ENCODE measurements at regions not wholly inside any gene's neighbourhood (a gene's known extent, or its start where the extent isn't known, plus 50 kb on each side); places are given as distances from the start of the nearest gene placed in this dataset.

- H3K9ac ChIP-seq (ENCODE audit: low read depth in 1 of 2, low read length in 2 of 2), result no peak overlapping the region
- no peaks in the 10 kb centered on the region for H3K27me3 ChIP-seq (ENCODE audit: control insufficient read depth in 2 of 2, insufficient read depth in 2 of 2, low read length in 2 of 2)
- no peaks in the 10 kb centered on the region for H3K36me3 ChIP-seq (ENCODE audit: control insufficient read depth in 2 of 2, insufficient read depth in 2 of 2, low read length in 2 of 2)
- H3K9me3 ChIP-seq (ENCODE audit: control insufficient read depth in 2 of 2, low read length in 2 of 2), result no peaks in the 10 kb centered on the region
- no peak overlapping the region for H3K27ac ChIP-seq (ENCODE audit: low read depth in 2 of 2, low read length in 2 of 2)
- H3K4me1 ChIP-seq (ENCODE audit: control insufficient read depth in 2 of 2, insufficient read depth in 2 of 2, low read length in 2 of 2), result no peaks in the 10 kb centered on the region
- H3K4me3 ChIP-seq (ENCODE audit: low read length in 2 of 2), result no peak overlapping the region
These were observed 333.2 kb downstream of the SAMD5 start for GRCh38 chr6:147841547-147842148.

DNA sequence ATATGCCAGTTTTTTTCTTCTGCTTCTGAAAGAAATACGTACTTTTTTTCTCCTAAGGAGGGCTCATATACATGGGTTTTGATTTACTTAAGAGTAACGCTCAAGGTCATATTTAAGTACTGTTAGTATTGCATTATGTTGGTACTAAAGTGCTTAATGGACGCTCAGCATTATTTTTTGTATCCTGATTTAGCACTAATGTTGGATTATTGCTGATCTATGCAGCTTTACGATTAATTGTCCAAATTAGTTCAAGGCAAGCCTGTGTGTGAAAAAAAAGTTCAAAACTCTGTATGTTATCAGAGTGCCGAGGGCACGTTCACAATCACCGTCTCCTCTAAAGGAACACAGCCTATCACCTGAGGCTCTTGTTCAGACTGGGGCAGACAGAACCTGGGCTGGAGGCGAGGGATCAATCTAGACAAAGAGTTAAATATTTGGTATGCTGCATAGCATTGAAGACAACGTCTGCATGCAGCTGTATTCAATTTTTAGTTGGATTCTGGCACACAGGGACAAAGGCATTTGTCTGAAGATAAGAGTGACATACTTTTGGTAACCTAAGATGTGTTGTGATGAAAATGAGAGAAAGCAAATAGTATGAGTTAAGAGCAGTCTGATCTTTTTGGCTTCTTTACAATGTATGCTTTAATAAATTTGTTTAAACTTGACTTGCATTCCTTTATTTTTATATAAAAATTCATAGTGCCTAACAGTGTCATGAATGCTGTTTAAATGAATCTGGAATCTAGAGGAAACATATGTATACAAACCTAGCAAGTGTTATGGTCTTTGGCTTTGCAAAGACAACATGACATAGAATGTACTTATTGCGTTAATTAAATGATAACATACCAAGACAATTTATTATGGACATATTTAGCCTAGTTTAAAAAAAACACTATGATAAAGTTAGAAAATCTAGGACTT lies 341.2 kb downstream of the SAMD5 start:
- no peak overlapping the region for H3K4me3 ChIP-seq (ENCODE audit: low read length in 2 of 2)
- H3K9me3 ChIP-seq (ENCODE audit: control insufficient read depth in 2 of 2, low read length in 2 of 2), result no peaks in the 10 kb centered on the region
- H3K36me3 ChIP-seq (ENCODE audit: control insufficient read depth in 2 of 2, insufficient read depth in 2 of 2, low read length in 2 of 2), result no peaks in the 10 kb centered on the region
- H3K27ac ChIP-seq (ENCODE audit: low read depth in 2 of 2, low read length in 2 of 2), result no peak overlapping the region
- H3K27me3 ChIP-seq (ENCODE audit: control insufficient read depth in 2 of 2, insufficient read depth in 2 of 2, low read length in 2 of 2), result no peaks in the 10 kb centered on the region
- no peaks in the 10 kb centered on the region for H3K4me1 ChIP-seq (ENCODE audit: control insufficient read depth in 2 of 2, insufficient read depth in 2 of 2, low read length in 2 of 2)
- no peak overlapping the region for H3K9ac ChIP-seq (ENCODE audit: low read depth in 1 of 2, low read length in 2 of 2)

- no peaks in the 10 kb centered on the region for H3K27me3 ChIP-seq (ENCODE audit: control insufficient read depth in 2 of 2, insufficient read depth in 2 of 2, low read length in 2 of 2)
- no peak overlapping the region for H3K9ac ChIP-seq (ENCODE audit: low read depth in 1 of 2, low read length in 2 of 2)
- no peak overlapping the region for H3K4me3 ChIP-seq (ENCODE audit: low read length in 2 of 2)
- H3K4me1 ChIP-seq (ENCODE audit: control insufficient read depth in 2 of 2, insufficient read depth in 2 of 2, low read length in 2 of 2), result no peaks in the 10 kb centered on the region
- H3K9me3 ChIP-seq (ENCODE audit: control insufficient read depth in 2 of 2, low read length in 2 of 2), result no peaks in the 10 kb centered on the region
- no peaks in the 10 kb centered on the region for H3K36me3 ChIP-seq (ENCODE audit: control insufficient read depth in 2 of 2, insufficient read depth in 2 of 2, low read length in 2 of 2)
- H3K27ac ChIP-seq (ENCODE audit: low read depth in 2 of 2, low read length in 2 of 2), result no peak overlapping the region
These were observed 344.3 kb downstream of the SAMD5 start for GRCh38 chr6:147852772-147853171.

DNA sequence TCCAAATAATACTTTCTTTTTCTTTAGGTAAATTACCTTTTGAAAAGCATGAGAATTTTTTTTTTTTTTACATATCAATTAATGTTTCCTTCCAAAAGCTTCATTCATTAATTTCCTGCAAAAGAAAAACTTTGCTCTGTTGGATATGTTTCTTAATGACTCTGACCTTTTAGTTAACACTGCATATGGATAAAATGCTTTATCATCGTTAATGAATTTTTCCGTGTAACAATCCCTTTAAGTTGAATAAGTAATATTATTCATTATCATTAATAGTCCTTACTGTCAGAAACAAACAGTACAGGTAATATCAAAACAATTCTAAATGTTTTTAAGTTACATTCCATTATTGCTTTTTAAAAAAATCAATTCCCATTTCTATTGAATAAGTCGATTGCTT lies 345.1 kb downstream of the SAMD5 start:
- Histone ChIP-seq H3K36me3 (ENCODE audit: control insufficient read depth in 2 of 2, insufficient read depth in 2 of 2, low read length in 2 of 2) (no peaks in the 10 kb centered on the region), H3K27me3 (ENCODE audit: control insufficient read depth in 2 of 2, insufficient read depth in 2 of 2, low read length in 2 of 2) (no peaks in the 10 kb centered on the region), H3K4me1 (ENCODE audit: control insufficient read depth in 2 of 2, insufficient read depth in 2 of 2, low read length in 2 of 2) (no peaks in the 10 kb centered on the region), H3K9me3 (ENCODE audit: control insufficient read depth in 2 of 2, low read length in 2 of 2) (no peaks in the 10 kb centered on the region), H3K9ac (ENCODE audit: low read depth in 1 of 2, low read length in 2 of 2) (no peak overlapping the region), H3K27ac (ENCODE audit: low read depth in 2 of 2, low read length in 2 of 2) (no peak overlapping the region), H3K4me3 (ENCODE audit: low read length in 2 of 2) (no peak overlapping the region)

GRCh38 chr6:147855803-147856482 lies 347.5 kb downstream of the SAMD5 start:
- no peak overlapping the region for H3K9ac ChIP-seq (ENCODE audit: low read depth in 1 of 2, low read length in 2 of 2)

GRCh38 chr6:147856687-147857086 lies 348.2 kb downstream of the SAMD5 start:
- Histone ChIP-seq H3K36me3 (ENCODE audit: control insufficient read depth in 2 of 2, insufficient read depth in 2 of 2, low read length in 2 of 2) (no peaks in the 10 kb centered on the region), H3K9ac (ENCODE audit: low read depth in 1 of 2, low read length in 2 of 2) (no peak overlapping the region), H3K27me3 (ENCODE audit: control insufficient read depth in 2 of 2, insufficient read depth in 2 of 2, low read length in 2 of 2) (no peaks in the 10 kb centered on the region), H3K4me3 (ENCODE audit: low read length in 2 of 2) (no peak overlapping the region), H3K4me1 (ENCODE audit: control insufficient read depth in 2 of 2, insufficient read depth in 2 of 2, low read length in 2 of 2) (no peaks in the 10 kb centered on the region), H3K9me3 (ENCODE audit: control insufficient read depth in 2 of 2, low read length in 2 of 2) (no peaks in the 10 kb centered on the region), H3K27ac (ENCODE audit: low read depth in 2 of 2, low read length in 2 of 2) (no peak overlapping the region)

More at GRCh38 chr6:147855803-147856482, 347.5 kb downstream of the SAMD5 start:
- Histone ChIP-seq H3K4me1 (ENCODE audit: control insufficient read depth in 2 of 2, insufficient read depth in 2 of 2, low read length in 2 of 2) (no peaks in the 10 kb centered on the region), H3K27me3 (ENCODE audit: control insufficient read depth in 2 of 2, insufficient read depth in 2 of 2, low read length in 2 of 2) (no peaks in the 10 kb centered on the region), H3K27ac (ENCODE audit: low read depth in 2 of 2, low read length in 2 of 2) (no peak overlapping the region), H3K36me3 (ENCODE audit: control insufficient read depth in 2 of 2, insufficient read depth in 2 of 2, low read length in 2 of 2) (no peaks in the 10 kb centered on the region), H3K9me3 (ENCODE audit: control insufficient read depth in 2 of 2, low read length in 2 of 2) (no peaks in the 10 kb centered on the region), H3K4me3 (ENCODE audit: low read length in 2 of 2) (no peak overlapping the region)

DNA sequence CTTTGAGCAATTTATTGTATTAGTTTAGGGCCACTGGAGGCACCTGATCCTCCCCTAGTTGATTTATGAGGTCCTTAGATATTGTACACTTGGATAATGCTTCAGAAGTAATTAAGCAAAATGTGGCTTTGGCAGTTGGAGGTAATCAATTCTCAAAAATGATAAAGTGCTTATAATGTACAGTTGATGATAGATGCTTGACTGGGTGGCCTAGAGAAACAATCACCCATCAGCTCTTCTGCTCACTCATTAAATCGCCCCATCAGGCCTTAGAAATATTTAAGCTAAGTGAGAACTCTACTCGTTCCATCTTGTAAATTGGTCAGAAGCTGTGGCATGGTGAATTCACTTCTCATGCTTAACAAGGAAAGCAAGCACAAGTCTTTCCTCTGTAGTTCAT lies 349.9 kb downstream of the SAMD5 start:
- no peaks in the 10 kb centered on the region for H3K4me1 ChIP-seq (ENCODE audit: control insufficient read depth in 2 of 2, insufficient read depth in 2 of 2, low read length in 2 of 2)
- no peaks in the 10 kb centered on the region for H3K36me3 ChIP-seq (ENCODE audit: control insufficient read depth in 2 of 2, insufficient read depth in 2 of 2, low read length in 2 of 2)
- H3K9me3 ChIP-seq (ENCODE audit: control insufficient read depth in 2 of 2, low read length in 2 of 2), result no peaks in the 10 kb centered on the region

GRCh38 chr6:147859071-147859470 lies 350.6 kb downstream of the SAMD5 start:
- Histone ChIP-seq H3K4me1 (ENCODE audit: control insufficient read depth in 2 of 2, insufficient read depth in 2 of 2, low read length in 2 of 2) (no peaks in the 10 kb centered on the region), H3K27me3 (ENCODE audit: control insufficient read depth in 2 of 2, insufficient read depth in 2 of 2, low read length in 2 of 2) (no peaks in the 10 kb centered on the region), H3K27ac (ENCODE audit: low read depth in 2 of 2, low read length in 2 of 2) (no peak overlapping the region), H3K4me3 (ENCODE audit: low read length in 2 of 2) (no peak overlapping the region), H3K36me3 (ENCODE audit: control insufficient read depth in 2 of 2, insufficient read depth in 2 of 2, low read length in 2 of 2) (no peaks in the 10 kb centered on the region), H3K9me3 (ENCODE audit: control insufficient read depth in 2 of 2, low read length in 2 of 2) (no peaks in the 10 kb centered on the region), H3K9ac (ENCODE audit: low read depth in 1 of 2, low read length in 2 of 2) (no peak overlapping the region)

More for the DNA sequence above, 349.9 kb downstream of the SAMD5 start:
- Histone ChIP-seq H3K27ac (ENCODE audit: low read depth in 2 of 2, low read length in 2 of 2) (no peak overlapping the region), H3K27me3 (ENCODE audit: control insufficient read depth in 2 of 2, insufficient read depth in 2 of 2, low read length in 2 of 2) (no peaks in the 10 kb centered on the region), H3K4me3 (ENCODE audit: low read length in 2 of 2) (no peak overlapping the region), H3K9ac (ENCODE audit: low read depth in 1 of 2, low read length in 2 of 2) (no peak overlapping the region)

- Histone ChIP-seq H3K27me3 (ENCODE audit: control insufficient read depth in 2 of 2, insufficient read depth in 2 of 2, low read length in 2 of 2) (no peaks in the 10 kb centered on the region), H3K4me3 (ENCODE audit: low read length in 2 of 2) (no peak overlapping the region), H3K9me3 (ENCODE audit: control insufficient read depth in 2 of 2, low read length in 2 of 2) (no peaks in the 10 kb centered on the region), H3K36me3 (ENCODE audit: control insufficient read depth in 2 of 2, insufficient read depth in 2 of 2, low read length in 2 of 2) (no peaks in the 10 kb centered on the region), H3K4me1 (ENCODE audit: control insufficient read depth in 2 of 2, insufficient read depth in 2 of 2, low read length in 2 of 2) (no peaks in the 10 kb centered on the region), H3K9ac (ENCODE audit: low read depth in 1 of 2, low read length in 2 of 2) (no peak overlapping the region), H3K27ac (ENCODE audit: low read depth in 2 of 2, low read length in 2 of 2) (no peak overlapping the region)
These were observed 353.2 kb downstream of the SAMD5 start for GRCh38 chr6:147861696-147862095.
